GM21526 (cell line): ENCODE measurements at regions not wholly inside any gene's neighbourhood (a gene's known extent, or its start where the extent isn't known, plus 50 kb on each side); places are given as distances from the start of the nearest gene placed in this dataset.

ENCODE experiments used
- ATAC-seq: cut with Tn5 transposase; IDR thresholded peaks from one replicate; pipeline ENCODE4 v1.9.1; 2021; ENCODE audit warnings: moderate library complexity; ENCODE audit not compliant: unreplicated experiment, low FRiP score

DNA sequence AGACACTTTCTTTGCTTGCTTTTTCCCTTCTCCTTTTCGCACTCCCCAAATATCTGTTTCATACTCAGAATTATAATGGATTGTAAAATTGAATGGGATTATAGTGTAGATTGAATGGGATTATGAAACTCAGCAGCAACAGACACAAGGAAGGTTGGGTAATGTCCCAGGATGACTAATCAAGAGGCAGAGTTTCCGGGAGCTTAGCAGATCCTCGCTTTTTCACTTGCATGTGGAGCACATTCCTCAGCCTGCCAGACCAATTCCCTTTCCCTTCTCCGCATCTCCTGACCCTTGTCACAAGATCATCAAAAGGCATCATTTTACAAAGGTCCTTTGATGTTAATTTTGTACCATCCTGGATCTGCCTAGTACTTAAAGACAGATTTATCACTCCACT is 55.1 kb upstream of the SLC1A1 start:
- no peak for ATAC-seq

DNA sequence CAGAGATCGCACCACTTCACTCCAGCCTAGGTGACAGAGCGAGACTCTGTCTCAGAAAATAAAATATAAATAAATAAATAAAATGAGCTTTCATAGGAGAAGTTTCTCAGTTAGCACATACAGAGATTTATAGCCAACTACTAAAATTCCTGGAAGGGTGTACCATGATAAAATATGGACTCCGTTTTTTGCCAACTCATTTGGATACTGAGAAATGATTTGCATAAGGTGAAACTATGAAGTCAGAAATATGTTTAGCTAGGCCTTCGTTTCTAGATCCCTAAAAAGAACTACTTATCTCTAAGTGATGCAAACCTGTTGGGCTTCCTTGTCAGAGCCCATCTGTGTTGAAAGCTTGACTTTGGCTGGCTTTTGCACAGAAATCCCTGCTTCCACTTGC is 56.9 kb upstream of the SLC1A1 start:
- ATAC-seq = no peak

DNA sequence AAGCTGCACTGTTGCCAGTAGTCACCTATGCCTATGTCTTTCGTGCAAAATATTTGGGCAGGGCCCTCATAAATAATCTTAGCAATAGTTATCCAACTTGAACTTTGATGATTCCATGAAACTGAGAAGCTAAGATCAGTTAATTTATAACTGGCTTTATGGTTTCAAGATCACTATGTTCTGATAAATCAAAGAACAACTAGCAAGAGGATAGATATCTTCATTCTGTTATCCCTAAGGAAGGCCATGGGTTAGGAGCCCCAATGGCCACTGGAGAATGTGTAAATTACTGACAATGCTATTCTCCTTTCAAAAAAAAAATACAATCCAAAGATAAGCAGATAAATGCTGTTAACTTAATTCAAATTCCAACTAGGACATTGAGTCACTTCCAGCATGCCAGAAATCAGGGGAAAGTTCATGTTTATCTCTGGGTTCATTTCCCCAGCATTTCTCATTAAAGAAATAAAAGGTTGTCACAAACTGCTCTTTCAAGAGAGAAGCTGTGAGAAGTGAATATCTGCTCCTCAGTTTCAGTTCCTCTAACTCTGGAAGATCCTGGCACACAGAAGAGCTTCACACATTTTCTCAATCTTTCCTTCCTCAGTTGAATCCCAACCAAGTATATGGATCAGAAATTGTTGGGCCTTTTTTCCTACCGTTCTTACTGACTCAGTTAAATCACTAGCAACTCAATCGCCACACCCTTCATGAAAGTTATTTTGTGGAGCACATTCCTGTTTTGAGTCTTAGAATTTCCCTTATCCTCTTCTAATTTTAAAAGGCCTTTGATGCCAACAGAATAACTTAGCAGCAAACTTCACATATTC is 59.6 kb upstream of the SLC1A1 start:
- no peak for ATAC-seq

DNA sequence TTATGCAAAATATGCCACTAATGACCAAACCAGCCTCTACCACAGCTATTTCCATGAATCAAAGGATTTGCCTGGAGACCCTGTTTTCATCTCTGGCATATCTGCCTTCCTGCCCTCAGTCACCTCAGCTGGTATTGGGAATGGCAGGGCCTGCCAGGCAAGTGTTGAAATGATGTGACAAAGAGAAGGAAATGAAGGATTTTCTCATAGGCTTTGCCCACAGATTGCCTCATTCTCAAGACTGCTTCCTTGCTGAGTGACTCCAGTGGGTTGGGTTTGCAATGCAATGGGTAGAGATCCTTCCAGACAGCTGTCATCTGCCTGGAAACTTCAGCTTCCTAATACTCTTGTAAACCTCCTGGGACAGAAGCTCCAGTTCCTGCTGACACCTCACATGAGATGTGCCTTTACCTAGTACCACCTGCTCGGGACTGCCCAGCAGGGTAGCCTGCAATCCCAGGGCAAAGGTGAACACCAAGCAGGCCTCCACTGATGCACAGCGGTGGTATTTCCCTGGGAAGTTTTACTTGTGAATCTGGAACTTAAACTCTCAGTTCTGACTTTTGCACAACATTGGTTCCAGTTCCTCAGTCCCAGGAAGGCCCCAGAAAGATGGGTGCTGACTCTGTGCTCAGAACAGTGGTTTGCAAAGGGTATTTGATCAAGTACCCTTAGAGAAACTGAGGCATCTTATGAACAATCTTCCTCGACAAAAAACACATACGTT is 64.8 kb upstream of the SLC1A1 start:
- no peak for ATAC-seq

DNA sequence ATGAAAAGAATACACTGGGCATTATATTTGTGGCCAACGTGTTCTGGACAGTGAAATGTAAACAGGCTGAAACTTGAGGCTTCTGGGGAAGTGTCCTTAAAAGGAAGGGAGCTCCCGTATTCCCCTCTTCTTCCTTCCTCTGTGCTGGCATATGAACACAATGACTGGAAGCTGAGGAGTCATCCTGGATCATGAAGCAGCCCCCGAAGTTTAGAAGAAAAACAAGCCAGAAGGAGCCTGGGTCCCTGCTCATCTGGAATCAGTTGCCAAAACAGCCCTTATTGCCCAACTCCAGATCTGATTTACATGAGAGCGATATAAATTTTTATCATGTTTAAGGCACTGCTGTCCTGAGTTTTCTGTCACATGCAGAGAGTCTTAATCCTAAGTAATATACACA is 65.4 kb upstream of the SLC1A1 start:
- no peak for ATAC-seq

DNA sequence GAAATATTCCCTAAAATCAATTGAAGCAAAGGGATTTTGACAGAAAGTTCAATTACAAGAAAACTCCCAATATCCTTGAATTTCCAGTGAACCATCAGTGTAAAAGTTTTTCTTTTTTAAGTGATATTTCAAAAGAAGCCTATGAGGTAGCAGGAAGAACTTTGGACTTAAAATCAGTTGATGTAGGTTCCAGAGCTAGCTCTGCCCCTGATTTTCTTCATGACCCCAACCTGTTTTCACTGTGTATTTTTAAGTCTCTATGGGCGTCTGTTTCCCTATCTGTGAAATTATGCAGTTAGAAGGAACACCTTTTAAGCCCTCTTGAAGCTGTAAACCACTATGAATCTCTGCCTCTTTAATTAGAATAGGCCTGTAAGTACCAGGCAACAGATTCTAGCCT is 66.2 kb upstream of the SLC1A1 start:
- no peak for ATAC-seq

DNA sequence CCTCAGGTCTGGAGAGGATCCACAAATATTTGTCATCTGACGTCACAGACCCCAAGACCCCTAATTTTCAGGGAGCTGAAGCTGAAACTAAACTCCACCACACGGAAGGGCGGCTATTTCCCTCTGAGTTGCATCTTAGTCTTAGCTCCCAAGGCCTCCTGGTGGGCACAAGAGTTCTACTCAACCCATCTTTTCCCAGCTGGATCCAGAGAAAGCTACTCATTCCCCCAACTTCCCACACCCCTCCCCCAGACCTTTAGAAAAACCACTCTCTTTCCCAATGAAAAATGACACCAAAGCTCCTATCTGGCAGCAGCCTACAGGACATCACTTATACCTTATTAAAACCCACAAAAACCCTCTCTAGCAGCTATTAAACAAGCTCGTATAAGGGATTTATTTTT is 67.1 kb upstream of the SLC1A1 start:
- no peak for ATAC-seq

DNA sequence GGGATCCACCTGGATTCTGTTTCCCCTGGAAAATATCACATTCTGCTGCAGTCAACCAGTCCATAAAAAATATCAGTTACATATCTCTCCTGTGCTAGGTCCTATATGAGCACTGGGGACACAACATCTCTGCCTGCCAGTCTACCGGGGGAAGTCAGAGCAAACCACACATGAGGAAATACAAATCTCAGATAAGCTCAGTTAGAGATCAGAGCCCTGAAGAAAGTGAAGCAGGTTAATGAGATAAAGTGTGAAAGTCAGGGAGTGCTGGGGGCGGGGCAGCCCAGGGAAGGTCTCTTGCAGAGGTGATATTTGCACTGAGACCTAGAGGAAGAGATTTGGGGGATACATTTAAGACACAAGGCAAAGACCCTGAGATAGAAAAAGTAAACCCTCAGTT is 67.8 kb upstream of the SLC1A1 start:
- peak; percentile 64 for ATAC-seq

DNA sequence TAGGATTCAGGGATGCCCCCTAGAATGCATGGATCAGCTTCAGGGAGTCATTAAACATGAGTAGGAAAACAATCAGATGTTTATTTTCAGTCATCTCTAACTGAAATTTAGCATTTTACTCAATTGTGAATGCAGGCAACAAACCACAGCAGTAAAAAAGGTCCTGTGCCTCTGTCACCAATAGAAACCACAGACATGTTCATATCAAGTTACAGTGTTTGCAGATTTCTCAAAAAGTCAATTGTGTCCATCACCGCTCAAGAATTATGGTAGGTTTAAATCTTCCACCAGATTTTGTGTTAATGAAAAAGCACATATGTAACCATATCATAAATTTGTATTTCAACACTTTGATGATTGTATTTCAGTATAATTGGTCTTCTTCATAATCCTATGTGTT is 68.4 kb upstream of the SLC1A1 start:
- no peak for ATAC-seq

DNA sequence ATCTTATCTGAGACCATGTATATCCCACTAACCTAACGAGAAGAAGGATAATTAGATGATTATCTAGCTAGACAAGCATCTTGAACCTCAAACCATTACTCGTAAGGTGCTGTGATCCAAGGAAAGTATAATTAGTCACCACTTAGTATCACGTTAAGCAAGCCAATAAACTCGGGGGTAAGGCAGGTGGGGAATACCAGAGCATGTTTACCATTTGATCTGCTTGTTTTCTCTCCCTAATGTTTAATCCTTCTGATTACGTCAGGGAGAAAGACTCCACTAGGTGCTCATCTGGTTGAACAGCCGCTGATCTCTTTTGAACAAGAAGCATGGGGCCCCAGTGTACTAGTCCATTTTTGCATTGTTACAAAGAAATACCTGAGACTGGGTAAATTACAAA is 69.9 kb upstream of the SLC1A1 start:
- no peak for ATAC-seq

DNA sequence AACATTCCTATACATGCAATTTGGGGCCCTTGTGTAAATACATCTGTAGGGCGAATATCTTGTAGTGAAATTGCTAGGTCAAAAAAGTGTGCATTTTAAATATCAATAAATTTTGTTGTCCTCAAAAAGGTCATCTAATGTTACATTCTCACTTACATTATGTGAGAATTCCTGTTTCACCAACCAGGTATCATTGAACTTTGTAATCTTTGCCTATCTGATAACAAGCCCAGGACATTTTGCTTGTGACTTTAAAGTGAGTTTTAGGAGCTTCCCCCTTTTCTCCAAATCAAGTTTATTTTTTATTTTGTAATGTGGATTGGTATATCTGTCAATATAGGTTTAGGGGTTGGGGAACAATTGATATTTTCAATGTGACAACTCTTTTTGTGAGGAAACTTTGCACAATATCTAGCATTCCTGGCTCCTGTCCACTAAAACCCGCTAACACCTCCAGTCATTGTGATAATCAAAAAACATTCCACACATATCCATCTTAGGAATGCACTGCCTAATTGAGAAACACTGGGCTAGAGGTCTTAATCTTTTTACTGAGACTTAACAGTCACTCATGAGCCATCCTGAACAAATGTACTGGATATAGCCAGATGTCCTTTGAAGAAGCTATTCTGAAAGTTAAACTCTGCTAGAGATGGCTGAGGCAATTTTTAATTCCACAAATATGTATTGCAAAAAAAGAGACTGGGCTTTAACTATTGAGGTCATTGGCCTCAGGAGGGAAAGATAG is 72.5 kb upstream of the SLC1A1 start:
- no peak for ATAC-seq

DNA sequence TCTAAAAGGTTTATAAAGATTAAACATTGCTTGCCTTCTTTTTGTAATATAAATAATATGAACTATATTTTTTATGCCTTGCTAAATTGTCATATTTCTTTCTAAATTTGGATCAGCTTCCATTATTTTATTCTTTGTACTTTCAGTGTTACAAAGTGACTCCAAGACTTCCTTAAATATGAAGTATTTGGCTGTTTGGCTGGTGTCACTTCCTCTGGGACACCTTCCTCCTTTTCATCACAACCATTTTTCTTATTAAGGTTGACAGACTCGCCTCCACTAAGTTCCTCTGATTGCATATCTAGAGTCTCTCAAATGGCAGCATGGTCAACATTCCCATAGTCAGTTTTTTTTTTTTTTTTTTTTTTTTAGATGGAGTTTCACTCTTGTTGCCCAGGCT is 73.8 kb upstream of the SLC1A1 start:
- ATAC-seq = no peak

DNA sequence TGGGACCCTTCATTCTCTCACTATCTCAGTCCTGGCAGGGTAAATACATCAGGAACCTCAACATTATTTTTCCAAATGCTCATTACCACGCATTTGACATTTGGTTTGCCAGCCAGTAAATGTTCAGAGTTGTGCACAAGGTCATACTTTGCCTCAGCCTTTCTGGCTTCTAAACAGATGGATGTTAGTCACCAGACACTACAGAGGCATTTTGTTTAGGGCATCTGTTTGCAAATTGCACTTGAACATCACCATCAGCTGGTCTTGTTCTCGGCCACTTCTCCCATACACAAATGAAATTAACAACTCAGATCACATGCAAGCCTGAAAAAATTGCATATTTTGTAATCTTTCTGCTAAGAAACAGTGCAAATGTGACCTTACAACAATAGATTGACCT is 75.0 kb upstream of the SLC1A1 start:
- ATAC-seq = no peak

DNA sequence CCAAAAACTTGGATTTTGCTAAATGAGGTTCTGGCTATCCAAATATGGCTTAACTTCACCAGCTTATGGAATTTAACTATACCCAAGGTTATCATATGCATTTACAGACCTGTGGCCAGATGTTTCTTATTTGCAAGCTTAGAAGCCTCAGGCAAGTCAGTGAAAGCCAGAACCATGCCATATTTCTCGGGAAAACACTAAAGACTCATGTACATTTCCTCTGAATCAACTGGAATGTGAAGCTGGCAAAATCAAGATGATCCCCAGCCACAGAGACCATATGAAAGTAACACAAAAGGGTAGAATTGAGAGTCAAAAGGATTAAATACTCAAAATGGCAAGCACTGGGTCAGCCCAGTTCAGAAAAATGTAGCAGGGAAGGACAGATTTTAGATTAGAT is 76.4 kb upstream of the SLC1A1 start:
- no peak for ATAC-seq

DNA sequence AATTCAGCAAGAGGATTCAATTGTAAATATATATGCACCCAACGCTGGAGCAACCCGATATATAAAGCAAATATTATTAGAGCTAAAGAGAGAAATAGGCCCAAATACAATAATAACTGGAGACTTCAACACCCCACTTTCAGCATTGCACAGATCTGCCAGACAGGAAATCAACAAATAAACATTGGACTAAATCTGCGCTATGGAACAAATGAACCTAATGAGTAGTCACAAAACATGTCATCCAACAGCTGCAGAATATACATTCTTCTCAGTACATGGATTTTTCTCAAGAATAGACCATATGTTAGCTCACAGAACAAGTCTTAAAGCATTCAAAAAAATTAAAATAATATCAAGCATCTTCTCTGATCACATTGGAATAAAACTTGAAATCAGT is 86.1 kb upstream of the SLC1A1 start:
- no peak for ATAC-seq

DNA sequence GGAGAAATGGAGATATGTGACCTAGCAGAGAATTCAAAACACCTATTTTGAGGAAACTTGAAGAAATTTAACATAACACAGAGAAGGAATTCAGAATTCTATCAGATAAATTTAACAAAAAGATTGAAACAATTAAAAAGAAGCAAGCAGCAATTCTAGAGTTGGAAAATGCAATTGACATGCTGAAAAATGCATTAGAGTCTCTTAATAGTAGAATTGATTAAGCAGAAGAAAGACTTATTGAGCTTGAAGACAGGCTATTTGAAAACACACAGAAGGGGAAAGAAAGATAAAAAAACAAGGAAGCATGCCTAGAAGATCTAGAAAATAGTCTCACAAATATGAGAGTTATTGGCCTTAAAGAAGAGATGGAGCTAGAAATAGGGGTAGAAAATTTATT is 87.8 kb upstream of the SLC1A1 start:
- ATAC-seq = no peak

DNA sequence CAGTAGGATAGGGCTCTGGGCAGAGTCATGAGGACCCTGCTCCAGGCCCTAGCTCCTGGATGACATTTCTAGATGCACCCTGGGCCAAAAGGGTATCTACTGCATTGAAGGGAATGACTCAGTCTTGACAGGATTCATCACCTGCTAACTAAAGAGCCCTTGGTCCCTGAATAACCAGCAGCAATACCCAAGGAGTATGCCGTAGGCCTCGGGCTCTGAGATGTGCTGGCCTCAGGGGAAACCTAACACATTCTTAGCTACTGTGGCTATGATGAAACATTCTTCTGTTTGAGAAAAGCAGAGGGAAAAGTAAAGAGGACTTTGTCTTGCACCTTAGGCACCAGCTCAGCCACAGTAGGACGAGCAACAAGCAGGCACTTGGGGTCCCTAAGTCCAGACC is 89.5 kb upstream of the SLC1A1 start:
- ATAC-seq = no peak

DNA sequence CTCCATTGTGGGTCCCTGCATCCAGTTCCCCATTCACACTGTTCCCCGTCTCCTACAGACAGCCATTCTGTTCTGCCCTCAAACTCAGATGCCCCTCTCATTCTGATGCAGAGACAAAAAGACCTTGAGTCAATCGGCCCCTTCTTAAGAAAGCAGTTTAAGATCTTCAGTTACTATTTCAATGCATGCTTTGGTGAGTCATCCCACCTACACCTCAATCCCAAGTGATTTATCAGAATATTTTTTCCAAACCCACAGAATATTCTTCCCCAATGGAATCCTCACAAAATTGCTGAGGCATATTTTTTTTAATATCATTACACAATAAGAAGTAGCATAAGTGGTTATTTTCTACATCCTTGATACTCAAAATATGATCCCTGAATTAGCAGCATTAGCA is 92.4 kb upstream of the SLC1A1 start:
- no peak for ATAC-seq

DNA sequence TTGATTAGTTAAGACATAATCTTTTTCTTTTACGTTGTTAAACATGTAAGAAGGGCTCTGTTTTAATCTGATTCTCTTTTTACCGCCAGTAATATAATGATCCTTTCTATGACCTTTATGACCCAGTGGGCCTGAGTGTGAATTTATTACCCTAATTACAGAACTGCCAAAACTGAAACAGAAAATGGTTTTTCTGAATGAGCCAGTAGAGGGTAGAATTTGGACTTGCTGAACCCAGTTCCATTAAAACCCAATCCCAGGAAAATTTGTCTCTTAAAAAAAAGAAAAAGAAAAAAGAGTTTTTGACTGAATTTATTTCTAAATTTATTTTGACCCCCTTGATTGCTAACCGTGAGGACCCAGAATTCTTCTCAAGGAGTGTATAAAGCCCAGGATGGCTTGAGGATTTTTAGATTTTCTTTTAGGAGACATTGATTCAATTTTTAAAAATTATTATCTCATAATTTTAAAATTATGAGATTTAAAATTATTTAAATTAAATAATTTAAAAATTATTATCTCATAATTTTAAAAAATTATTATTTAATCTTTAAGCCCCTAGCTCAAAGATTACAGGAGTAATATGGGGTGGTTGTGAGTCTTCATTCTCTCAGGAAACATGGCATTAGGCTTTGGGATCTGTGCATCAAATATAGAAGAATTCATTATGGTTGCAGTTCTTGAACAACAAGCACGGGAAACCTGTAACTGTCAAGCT is 94.1 kb upstream of the GLIS3 start:
- no peak for ATAC-seq

DNA sequence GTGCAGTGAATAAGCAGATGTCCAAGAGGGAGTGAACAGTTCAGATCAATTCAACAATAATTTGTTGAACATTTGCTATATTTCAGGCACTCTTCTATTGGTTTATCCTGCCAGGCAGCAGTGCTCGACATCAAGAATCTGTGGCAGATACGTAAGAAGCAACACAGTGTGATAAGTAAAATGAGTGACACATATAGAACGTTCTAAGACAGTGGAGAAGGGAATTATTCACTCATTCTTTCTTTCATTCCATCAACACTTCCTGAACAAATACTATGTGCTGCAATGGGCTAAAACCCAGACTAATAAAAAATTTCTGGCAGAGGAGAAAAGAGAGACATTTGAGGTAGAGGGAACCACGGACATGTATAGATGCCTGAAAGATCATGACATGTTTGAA is 89.9 kb upstream of the GLIS3 start:
- ATAC-seq = no peak

DNA sequence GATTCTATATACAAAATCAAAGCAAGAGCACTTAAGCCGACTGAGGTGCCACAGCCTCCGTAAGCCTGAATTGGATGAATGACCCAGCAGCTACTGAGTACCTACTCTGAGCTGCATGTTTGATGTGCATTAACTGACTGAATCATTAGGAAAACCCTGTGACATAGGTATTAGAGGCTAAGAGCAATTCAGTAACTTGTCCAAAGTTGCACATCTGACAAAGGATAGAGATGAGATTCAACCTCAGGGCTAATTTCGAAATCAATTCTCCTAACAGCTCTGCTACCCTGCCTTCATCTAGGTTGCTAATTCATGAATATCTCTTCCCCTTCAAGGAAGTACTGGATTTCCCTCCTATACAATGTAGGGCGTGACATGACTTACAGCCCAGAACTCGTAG is 89.1 kb upstream of the GLIS3 start:
- ATAC-seq = no peak
